HepG2 (cell line): ENCODE measurements at regions not wholly inside any gene's neighbourhood (a gene's known extent, or its start where the extent isn't known, plus 50 kb on each side); places are given as distances from the start of the nearest gene placed in this dataset.

Experiments used
- ARNT ChIP-seq: fragments of 450-650 bp; IDR thresholded peaks from 2 replicates; pipeline ENCODE4 v1.6.1; 2017
- FOXO1 ChIP-seq: sonication (generic); formaldehyde crosslinking; IDR thresholded peaks from 2 replicates; pipeline ENCODE4 v1.4.0; 2020; ENCODE audit warnings: missing genetic modification reagents
- GABPA ChIP-seq, 2 experiments: IDR thresholded peaks; 2 replicates each; pipeline ENCODE4 v1.6.1; 2011 to 2016; ENCODE audit warnings: low read depth in 2 of 2, low read length in 1 of 2, missing biosample characterization in 1 of 2, missing genetic modification characterization in 1 of 2
- HHEX ChIP-seq: IDR thresholded peaks from 2 replicates; pipeline ENCODE4 v1.6.1; 2016; ENCODE audit warnings: control low read depth
- MEIS2 ChIP-seq: sonication (generic); formaldehyde crosslinking; IDR thresholded peaks from 2 replicates; pipeline ENCODE4 v1.9.0; 2021; ENCODE audit warnings: mild to moderate bottlenecking, missing genetic modification reagents
- MTA1 ChIP-seq: sonication (generic); formaldehyde crosslinking; IDR thresholded peaks from 2 replicates; pipeline ENCODE4 v1.4.0; 2020; ENCODE audit warnings: missing genetic modification reagents, mild to moderate bottlenecking, borderline replicate concordance
- NKX3-1 ChIP-seq: sonication (generic); formaldehyde crosslinking; IDR thresholded peaks from 2 replicates; pipeline ENCODE4 v1.5.0; 2020; ENCODE audit warnings: missing genetic modification reagents
- NONO ChIP-seq, 2 experiments: fragments of 450-650 bp in 1 of 2; sonication (generic) in 1 of 2; formaldehyde crosslinking in 1 of 2; IDR thresholded peaks in 1 of 2; conservative IDR thresholded peaks in 1 of 2; 2 replicates each; pipeline versions ENCODE4 v1.6.1 to v1.8.0; 2017 to 2022; ENCODE audit warnings: mild to moderate bottlenecking in 1 of 2, missing genetic modification reagents in 1 of 2, moderate library complexity in 1 of 2
- PAWR ChIP-seq: sonication (generic); formaldehyde crosslinking; IDR thresholded peaks from 2 replicates; pipeline ENCODE4 v1.4.0; 2020; ENCODE audit warnings: missing genetic modification reagents, mild to moderate bottlenecking, borderline replicate concordance
- RARG ChIP-seq: sonication (generic); formaldehyde crosslinking; IDR thresholded peaks from 2 replicates; pipeline ENCODE4 v1.4.0; 2020; ENCODE audit warnings: low read depth, mild to moderate bottlenecking, missing genetic modification reagents
- RFX5 ChIP-seq: IDR thresholded peaks from 2 replicates; pipeline ENCODE4 v1.6.1; 2011; ENCODE audit warnings: low read depth, low read length, improper control_type of control experiment
- RORA ChIP-seq: sonication (generic); formaldehyde crosslinking; IDR thresholded peaks from 2 replicates; pipeline ENCODE4 v1.5.0; 2020; ENCODE audit warnings: mild to moderate bottlenecking, missing genetic modification reagents, moderate library complexity
- ZNF12 ChIP-seq: sonication (generic); formaldehyde crosslinking; IDR thresholded peaks from 2 replicates; pipeline ENCODE4 v1.5.0; 2020; ENCODE audit warnings: missing genetic modification reagents
- ZNF160 ChIP-seq: sonication (generic); formaldehyde crosslinking; IDR thresholded peaks from 2 replicates; pipeline ENCODE4 v1.8.0; 2022; ENCODE audit warnings: mild to moderate bottlenecking, inconsistent platforms, missing genetic modification reagents
- ZNF256 ChIP-seq: sonication (generic); formaldehyde crosslinking; conservative IDR thresholded peaks from 2 replicates; pipeline ENCODE4 v1.4.0; 2020; ENCODE audit warnings: missing genetic modification reagents
- ZZZ3 ChIP-seq: sonication (generic); formaldehyde crosslinking; IDR thresholded peaks from 2 replicates; pipeline ENCODE4 v1.4.0; 2020; ENCODE audit warnings: missing genetic modification reagents, mild to moderate bottlenecking, borderline replicate concordance
- TF ChIP-seq, protein P1 (sequence below): IDR thresholded peaks from 2 replicates; pipeline ENCODE4 v1.4.0; 2020; ENCODE audit warnings: mild to moderate bottlenecking, missing genetic modification reagents
- TF ChIP-seq, protein P2 (sequence below): fragments of 450-650 bp; IDR thresholded peaks from 2 replicates; pipeline ENCODE4 v1.6.1; 2016
- TF ChIP-seq, protein P3 (sequence below): IDR thresholded peaks from 2 replicates; pipeline ENCODE4 v1.6.1; 2016; ENCODE audit warnings: low read depth, control low read depth
- TF ChIP-seq, protein P4 (sequence below): sonication (generic); formaldehyde crosslinking; IDR thresholded peaks from 2 replicates; pipeline ENCODE4 v1.5.1; 2020; ENCODE audit warnings: mild to moderate bottlenecking, missing genetic modification reagents, moderate library complexity

DNA sequence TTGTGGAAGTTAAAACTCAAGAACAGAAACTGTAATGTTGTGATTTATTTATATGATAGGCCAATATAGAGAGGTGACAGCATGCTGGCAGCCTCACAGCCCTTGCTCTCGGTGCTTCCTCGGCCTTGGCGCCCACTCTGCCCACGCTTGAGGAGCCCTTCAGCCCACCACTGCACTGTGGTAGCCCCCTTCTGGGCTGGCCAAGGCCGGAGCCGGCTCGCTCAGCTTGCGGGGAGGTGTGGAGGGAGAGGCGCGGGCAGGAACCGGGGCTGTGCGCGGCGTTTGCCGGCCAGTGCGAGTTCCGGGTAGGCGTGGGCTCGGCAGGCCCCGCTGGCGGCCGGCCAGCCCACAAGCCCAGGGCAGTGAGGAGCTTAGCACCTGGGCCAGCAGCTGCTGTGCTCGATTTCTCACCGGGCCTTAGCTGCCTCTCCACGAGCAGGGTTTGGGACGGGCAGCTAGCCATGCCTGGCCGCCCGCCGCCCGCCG, 65.8 kb upstream of the SLC8A3 start (continued):
- TF ChIP-seq RARG (CRISPR knock-in tag) (no peak), ZNF12 (CRISPR knock-in tag) (no peak), ARNT (no peak), NKX3-1 (CRISPR knock-in tag) (0 out of 2 replicates have a peak, but pooled peaks have one; percentile 38), ZNF256 (CRISPR knock-in tag) (no peak), HHEX (CRISPR knock-in tag) (no peak), MTA1 (CRISPR knock-in tag) (peak; percentile 35; the same call in 1 of the 2 replicates), GABPA (IDR thresholded peaks at IDR 0.05; ENCODE audit: low read depth, low read length) (0 out of 2 replicates have a peak, but pooled peaks have one; percentile 33), GABPA (CRISPR knock-in tag; IDR thresholded peaks at IDR 0.05; ENCODE audit: low read depth) (no peak), RFX5 (no peak), NONO (IDR thresholded peaks at IDR 0.05) (no peak), NONO (CRISPR knock-in tag; conservative IDR thresholded peaks at IDR 0.05) (no peak), ZNF160 (CRISPR knock-in tag) (peak; percentile 22; the same call in 1 of the 2 replicates), FOXO1 (CRISPR knock-in tag) (no peak), RORA (CRISPR knock-in tag) (no peak), MEIS2 (no peak), PAWR (CRISPR knock-in tag) (no peak), ZZZ3 (CRISPR knock-in tag) (0 out of 2 replicates have a peak, but pooled peaks have one; percentile 30)
- TF ChIP-seq, protein P1, sequence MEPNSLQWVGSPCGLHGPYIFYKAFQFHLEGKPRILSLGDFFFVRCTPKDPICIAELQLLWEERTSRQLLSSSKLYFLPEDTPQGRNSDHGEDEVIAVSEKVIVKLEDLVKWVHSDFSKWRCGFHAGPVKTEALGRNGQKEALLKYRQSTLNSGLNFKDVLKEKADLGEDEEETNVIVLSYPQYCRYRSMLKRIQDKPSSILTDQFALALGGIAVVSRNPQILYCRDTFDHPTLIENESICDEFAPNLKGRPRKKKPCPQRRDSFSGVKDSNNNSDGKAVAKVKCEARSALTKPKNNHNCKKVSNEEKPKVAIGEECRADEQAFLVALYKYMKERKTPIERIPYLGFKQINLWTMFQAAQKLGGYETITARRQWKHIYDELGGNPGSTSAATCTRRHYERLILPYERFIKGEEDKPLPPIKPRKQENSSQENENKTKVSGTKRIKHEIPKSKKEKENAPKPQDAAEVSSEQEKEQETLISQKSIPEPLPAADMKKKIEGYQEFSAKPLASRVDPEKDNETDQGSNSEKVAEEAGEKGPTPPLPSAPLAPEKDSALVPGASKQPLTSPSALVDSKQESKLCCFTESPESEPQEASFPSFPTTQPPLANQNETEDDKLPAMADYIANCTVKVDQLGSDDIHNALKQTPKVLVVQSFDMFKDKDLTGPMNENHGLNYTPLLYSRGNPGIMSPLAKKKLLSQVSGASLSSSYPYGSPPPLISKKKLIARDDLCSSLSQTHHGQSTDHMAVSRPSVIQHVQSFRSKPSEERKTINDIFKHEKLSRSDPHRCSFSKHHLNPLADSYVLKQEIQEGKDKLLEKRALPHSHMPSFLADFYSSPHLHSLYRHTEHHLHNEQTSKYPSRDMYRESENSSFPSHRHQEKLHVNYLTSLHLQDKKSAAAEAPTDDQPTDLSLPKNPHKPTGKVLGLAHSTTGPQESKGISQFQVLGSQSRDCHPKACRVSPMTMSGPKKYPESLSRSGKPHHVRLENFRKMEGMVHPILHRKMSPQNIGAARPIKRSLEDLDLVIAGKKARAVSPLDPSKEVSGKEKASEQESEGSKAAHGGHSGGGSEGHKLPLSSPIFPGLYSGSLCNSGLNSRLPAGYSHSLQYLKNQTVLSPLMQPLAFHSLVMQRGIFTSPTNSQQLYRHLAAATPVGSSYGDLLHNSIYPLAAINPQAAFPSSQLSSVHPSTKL (CRISPR knock-in tag) = 0 out of 2 replicates have a peak, but pooled peaks have one; percentile 25
- TF ChIP-seq, protein P2, sequence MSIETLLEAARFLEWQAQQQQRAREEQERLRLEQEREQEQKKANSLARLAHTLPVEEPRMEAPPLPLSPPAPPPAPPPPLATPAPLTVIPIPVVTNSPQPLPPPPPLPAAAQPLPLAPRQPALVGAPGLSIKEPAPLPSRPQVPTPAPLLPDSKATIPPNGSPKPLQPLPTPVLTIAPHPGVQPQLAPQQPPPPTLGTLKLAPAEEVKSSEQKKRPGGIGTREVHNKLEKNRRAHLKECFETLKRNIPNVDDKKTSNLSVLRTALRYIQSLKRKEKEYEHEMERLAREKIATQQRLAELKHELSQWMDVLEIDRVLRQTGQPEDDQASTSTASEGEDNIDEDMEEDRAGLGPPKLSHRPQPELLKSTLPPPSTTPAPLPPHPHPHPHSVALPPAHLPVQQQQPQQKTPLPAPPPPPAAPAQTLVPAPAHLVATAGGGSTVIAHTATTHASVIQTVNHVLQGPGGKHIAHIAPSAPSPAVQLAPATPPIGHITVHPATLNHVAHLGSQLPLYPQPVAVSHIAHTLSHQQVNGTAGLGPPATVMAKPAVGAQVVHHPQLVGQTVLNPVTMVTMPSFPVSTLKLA = no peak
- TF ChIP-seq, protein P3, sequence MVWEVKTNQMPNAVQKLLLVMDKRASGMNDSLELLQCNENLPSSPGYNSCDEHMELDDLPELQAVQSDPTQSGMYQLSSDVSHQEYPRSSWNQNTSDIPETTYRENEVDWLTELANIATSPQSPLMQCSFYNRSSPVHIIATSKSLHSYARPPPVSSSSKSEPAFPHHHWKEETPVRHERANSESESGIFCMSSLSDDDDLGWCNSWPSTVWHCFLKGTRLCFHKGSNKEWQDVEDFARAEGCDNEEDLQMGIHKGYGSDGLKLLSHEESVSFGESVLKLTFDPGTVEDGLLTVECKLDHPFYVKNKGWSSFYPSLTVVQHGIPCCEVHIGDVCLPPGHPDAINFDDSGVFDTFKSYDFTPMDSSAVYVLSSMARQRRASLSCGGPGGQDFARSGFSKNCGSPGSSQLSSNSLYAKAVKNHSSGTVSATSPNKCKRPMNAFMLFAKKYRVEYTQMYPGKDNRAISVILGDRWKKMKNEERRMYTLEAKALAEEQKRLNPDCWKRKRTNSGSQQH (CRISPR knock-in tag) = no peak
- TF ChIP-seq, protein P4, sequence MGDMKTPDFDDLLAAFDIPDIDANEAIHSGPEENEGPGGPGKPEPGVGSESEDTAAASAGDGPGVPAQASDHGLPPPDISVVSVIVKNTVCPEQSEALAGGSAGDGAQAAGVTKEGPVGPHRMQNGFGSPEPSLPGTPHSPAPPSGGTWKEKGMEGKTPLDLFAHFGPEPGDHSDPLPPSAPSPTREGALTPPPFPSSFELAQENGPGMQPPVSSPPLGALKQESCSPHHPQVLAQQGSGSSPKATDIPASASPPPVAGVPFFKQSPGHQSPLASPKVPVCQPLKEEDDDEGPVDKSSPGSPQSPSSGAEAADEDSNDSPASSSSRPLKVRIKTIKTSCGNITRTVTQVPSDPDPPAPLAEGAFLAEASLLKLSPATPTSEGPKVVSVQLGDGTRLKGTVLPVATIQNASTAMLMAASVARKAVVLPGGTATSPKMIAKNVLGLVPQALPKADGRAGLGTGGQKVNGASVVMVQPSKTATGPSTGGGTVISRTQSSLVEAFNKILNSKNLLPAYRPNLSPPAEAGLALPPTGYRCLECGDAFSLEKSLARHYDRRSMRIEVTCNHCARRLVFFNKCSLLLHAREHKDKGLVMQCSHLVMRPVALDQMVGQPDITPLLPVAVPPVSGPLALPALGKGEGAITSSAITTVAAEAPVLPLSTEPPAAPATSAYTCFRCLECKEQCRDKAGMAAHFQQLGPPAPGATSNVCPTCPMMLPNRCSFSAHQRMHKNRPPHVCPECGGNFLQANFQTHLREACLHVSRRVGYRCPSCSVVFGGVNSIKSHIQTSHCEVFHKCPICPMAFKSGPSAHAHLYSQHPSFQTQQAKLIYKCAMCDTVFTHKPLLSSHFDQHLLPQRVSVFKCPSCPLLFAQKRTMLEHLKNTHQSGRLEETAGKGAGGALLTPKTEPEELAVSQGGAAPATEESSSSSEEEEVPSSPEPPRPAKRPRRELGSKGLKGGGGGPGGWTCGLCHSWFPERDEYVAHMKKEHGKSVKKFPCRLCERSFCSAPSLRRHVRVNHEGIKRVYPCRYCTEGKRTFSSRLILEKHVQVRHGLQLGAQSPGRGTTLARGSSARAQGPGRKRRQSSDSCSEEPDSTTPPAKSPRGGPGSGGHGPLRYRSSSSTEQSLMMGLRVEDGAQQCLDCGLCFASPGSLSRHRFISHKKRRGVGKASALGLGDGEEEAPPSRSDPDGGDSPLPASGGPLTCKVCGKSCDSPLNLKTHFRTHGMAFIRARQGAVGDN (CRISPR knock-in tag) = peak; percentile 83
